OCI-LY3 (cell line): ENCODE measurements at regions not wholly inside any gene's neighbourhood (a gene's known extent, or its start where the extent isn't known, plus 50 kb on each side); places are given as distances from the start of the nearest gene placed in this dataset.
"Not testable (repeated sequence)": the region's sequence is repeated elsewhere in the genome, so short reads cannot be mapped to it uniquely, and the experiment has no call there.

Experiments
- EZH2phosphoT487 ChIP-seq: fragments of 200-600 bp; shearing (Covaris generic); IDR thresholded peaks from 2 replicates; pipeline ENCODE4 v1.6.1; 2018; ENCODE audit warnings: antibody characterized with exemption, mixed run types, low read depth
- TF ChIP-seq, protein P1 (sequence below): fragments of 200-600, 300-600 bp; sonication (generic); IDR thresholded peaks from 2 replicates; pipeline ENCODE4 v1.5.1; 2014; ENCODE audit warnings: antibody characterized with exemption, low read length, low read depth

- TF ChIP-seq, protein P1, sequence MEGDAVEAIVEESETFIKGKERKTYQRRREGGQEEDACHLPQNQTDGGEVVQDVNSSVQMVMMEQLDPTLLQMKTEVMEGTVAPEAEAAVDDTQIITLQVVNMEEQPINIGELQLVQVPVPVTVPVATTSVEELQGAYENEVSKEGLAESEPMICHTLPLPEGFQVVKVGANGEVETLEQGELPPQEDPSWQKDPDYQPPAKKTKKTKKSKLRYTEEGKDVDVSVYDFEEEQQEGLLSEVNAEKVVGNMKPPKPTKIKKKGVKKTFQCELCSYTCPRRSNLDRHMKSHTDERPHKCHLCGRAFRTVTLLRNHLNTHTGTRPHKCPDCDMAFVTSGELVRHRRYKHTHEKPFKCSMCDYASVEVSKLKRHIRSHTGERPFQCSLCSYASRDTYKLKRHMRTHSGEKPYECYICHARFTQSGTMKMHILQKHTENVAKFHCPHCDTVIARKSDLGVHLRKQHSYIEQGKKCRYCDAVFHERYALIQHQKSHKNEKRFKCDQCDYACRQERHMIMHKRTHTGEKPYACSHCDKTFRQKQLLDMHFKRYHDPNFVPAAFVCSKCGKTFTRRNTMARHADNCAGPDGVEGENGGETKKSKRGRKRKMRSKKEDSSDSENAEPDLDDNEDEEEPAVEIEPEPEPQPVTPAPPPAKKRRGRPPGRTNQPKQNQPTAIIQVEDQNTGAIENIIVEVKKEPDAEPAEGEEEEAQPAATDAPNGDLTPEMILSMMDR, result not testable (repeated sequence)
- TF ChIP-seq EZH2phosphoT487, result not testable (repeated sequence)
These were observed 97.0 kb upstream of the CCNG1 start for GRCh38 chr5:163340378-163340777.
